KMS-11 (cell line): ENCODE measurements at regions not wholly inside any gene's neighbourhood (a gene's known extent, or its start where the extent isn't known, plus 50 kb on each side); places are given as distances from the start of the nearest gene placed in this dataset.

Experiments
- H2AFZ ChIP-seq: fragments of 200-600 bp; sonication (generic); 2 replicates; pipeline ENCODE4 v1.6.1; 2016; ENCODE audit warnings: antibody characterized with exemption, mixed run types, low read depth
- H3K27ac ChIP-seq: fragments of 200-600 bp; sonication (generic); 2 replicates; pipeline ENCODE4 v1.6.1; 2016; ENCODE audit warnings: mild to moderate bottlenecking, mixed run types
- H3K27me3 ChIP-seq: fragments of 200-600 bp; sonication (generic); 2 replicates; pipeline ENCODE4 v1.6.1; 2017; ENCODE audit warnings: mild to moderate bottlenecking, low read depth, mixed run types, moderate library complexity; ENCODE audit not compliant: insufficient read depth
- H3K36me3 ChIP-seq: fragments of 200-600 bp; sonication (generic); 2 replicates; pipeline ENCODE4 v1.6.1; 2017; ENCODE audit warnings: mild to moderate bottlenecking, mixed run types; ENCODE audit not compliant: insufficient read depth
- H3K4me1 ChIP-seq: fragments of 200-600 bp; sonication (generic); 2 replicates; pipeline ENCODE4 v1.6.1; 2016; ENCODE audit warnings: mild to moderate bottlenecking, low read depth, mixed run types; ENCODE audit not compliant: poor library complexity, severe bottlenecking
- H3K4me2 ChIP-seq: fragments of 200-600 bp; sonication (generic); 2 replicates; pipeline ENCODE4 v1.7.0; 2016; ENCODE audit warnings: mild to moderate bottlenecking, mixed run types
- H3K4me3 ChIP-seq: fragments of 200-600 bp; sonication (generic); IDR thresholded peaks from 2 replicates; pipeline ENCODE4 v1.6.1; 2017; ENCODE audit warnings: low read depth, low read length, mixed read lengths; ENCODE audit not compliant: insufficient read depth
- H3K79me2 ChIP-seq: fragments of 200-600 bp; sonication (generic); 2 replicates; pipeline ENCODE4 v1.6.1; 2016; ENCODE audit warnings: low read depth, mixed run types; ENCODE audit not compliant: insufficient read depth
- H3K9ac ChIP-seq: fragments of 200-600 bp; sonication (generic); 2 replicates; pipeline ENCODE4 v1.6.1; 2016; ENCODE audit warnings: mild to moderate bottlenecking, mixed run types
- H4K20me1 ChIP-seq: fragments of 200-600 bp; sonication (generic); 2 replicates; pipeline ENCODE4 v1.6.1; 2016; ENCODE audit warnings: mild to moderate bottlenecking, mixed run types; ENCODE audit not compliant: insufficient read depth
- CTCF ChIP-seq: fragments of 200-600 bp; sonication (generic); conservative IDR thresholded peaks from 2 replicates; pipeline ENCODE4 v1.6.1; 2017; ENCODE audit warnings: low read depth, mild to moderate bottlenecking, antibody characterized with exemption, low read length, moderate library complexity, mixed read lengths

GRCh38 chr22:45061332-45061731 is 51.5 kb upstream of the PHF21B start:
- Histone ChIP-seq H3K4me3 (no peak overlapping the region), H3K4me2 (no peak overlapping the region), H3K9ac (no peak overlapping the region), H2AFZ (no peak overlapping the region), H3K79me2 (no peaks in the 10 kb centered on the region), H3K27me3 (peaks cover 45% of the 10 kb centered on the region; the same call in 1 of the 2 replicates), H3K27ac (no peak overlapping the region), H3K4me1 (no peaks in the 10 kb centered on the region), H4K20me1 (no peaks in the 10 kb centered on the region), H3K36me3 (no peaks in the 10 kb centered on the region)
- no peak for TF ChIP-seq CTCF

GRCh38 chr22:45064313-45065278 is 54.8 kb upstream of the PHF21B start:
- no peaks in the 10 kb centered on the region for H3K36me3 ChIP-seq
- no peak overlapping the region for H3K9ac ChIP-seq
- no peak for TF ChIP-seq CTCF
- no peak overlapping the region for H3K27ac ChIP-seq
- no peaks in the 10 kb centered on the region for H3K79me2 ChIP-seq
- H2AFZ ChIP-seq, result no peak overlapping the region
- no peak overlapping the region for H3K4me2 ChIP-seq
- no peaks in the 10 kb centered on the region for H4K20me1 ChIP-seq
- peaks cover 41% of the 10 kb centered on the region for H3K27me3 ChIP-seq
- H3K4me1 ChIP-seq, result no peaks in the 10 kb centered on the region
- H3K4me3 ChIP-seq, result no peak overlapping the region

GRCh38 chr22:45065726-45066125 is 55.9 kb upstream of the PHF21B start:
- Histone ChIP-seq H2AFZ (no peak overlapping the region), H3K27ac (no peak overlapping the region), H4K20me1 (no peaks in the 10 kb centered on the region), H3K36me3 (no peaks in the 10 kb centered on the region), H3K9ac (no peak overlapping the region), H3K79me2 (no peaks in the 10 kb centered on the region), H3K27me3 (peaks cover 41% of the 10 kb centered on the region), H3K4me1 (no peaks in the 10 kb centered on the region), H3K4me3 (no peak overlapping the region), H3K4me2 (no peak overlapping the region)
- TF ChIP-seq CTCF, result no peak

GRCh38 chr22:45067731-45068130 is 57.9 kb upstream of the PHF21B start:
- peaks cover 45% of the 10 kb centered on the region for H3K27me3 ChIP-seq
- H3K9ac ChIP-seq, result no peak overlapping the region
- H3K36me3 ChIP-seq, result no peaks in the 10 kb centered on the region
- no peak overlapping the region for H3K4me2 ChIP-seq
- no peak overlapping the region for H3K27ac ChIP-seq
- H3K79me2 ChIP-seq, result no peaks in the 10 kb centered on the region
- no peaks in the 10 kb centered on the region for H4K20me1 ChIP-seq
- no peak overlapping the region for H3K4me3 ChIP-seq
- no peak overlapping the region for H2AFZ ChIP-seq
- no peak for TF ChIP-seq CTCF
- H3K4me1 ChIP-seq, result no peaks in the 10 kb centered on the region
